Vagina (tissue), 2 donors: ENCODE measurements at regions not wholly inside any gene's neighbourhood (a gene's known extent, or its start where the extent isn't known, plus 50 kb on each side); places are given as distances from the start of the nearest gene placed in this dataset.

ENCODE experiments used
- POLR2A ChIP-seq, 2 donors: fragments of 450-650 bp; IDR thresholded peaks; one replicate each; pipeline ENCODE4 v1.6.1; 2017; ENCODE audit warnings: antibody characterized with exemption in 2 of 2, mild to moderate bottlenecking in 2 of 2, moderate library complexity in 2 of 2
- POLR2AphosphoS5 ChIP-seq, 2 donors: sonication (generic); formaldehyde crosslinking; IDR thresholded peaks; one replicate each; pipeline ENCODE4 v1.9.0; 2017; ENCODE audit warnings: antibody characterized with exemption in 2 of 2, mild to moderate bottlenecking in 2 of 2, low read depth in 1 of 2; ENCODE audit not compliant: insufficient read depth in 1 of 2
- TF ChIP-seq, protein P1 (sequence below), 3 experiments: fragments of 450-650 bp in 2 of 3; fragments of 200-600 bp in 1 of 3; sonication (generic) in 1 of 3; IDR thresholded peaks; one replicate each; pipeline ENCODE4 v1.5.1; 2017 to 2019; ENCODE audit warnings: antibody characterized with exemption in 3 of 3, mild to moderate bottlenecking in 2 of 3, moderate library complexity in 2 of 3

DNA sequence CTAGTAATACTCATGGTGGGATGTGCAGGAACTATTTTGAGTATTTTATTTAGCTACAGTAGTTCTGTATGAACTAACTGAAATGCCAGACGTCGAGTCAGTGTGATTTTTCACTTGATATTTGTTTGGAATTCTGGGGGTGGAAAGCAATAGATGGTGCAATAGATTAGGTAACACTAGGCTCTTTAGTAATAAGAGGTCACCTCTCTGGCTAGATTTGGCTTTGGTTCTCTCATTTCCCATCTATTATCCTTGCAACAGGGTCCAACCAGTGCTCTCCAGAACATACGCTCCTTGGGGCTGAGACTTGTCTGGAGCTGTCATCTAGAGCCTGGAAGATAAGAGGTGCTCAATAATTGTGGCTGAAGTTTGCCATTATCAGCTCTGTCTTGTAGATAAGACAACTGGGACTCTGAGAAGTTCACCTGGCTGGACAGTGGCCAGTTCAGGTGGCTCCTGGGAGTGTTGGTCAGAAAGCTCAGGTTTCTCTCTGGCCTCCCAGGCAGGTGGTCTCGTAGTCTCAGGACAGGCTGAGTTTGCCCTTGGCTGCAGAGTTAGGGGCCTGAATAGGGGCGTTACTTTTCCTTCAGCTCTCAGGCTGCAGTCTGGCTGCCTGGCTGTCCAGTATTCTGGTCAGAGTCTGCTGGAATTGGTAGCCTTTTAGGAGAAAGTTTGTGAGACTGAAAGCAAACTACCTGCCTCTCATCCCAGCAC lies 277.5 kb upstream of the RGMA start:
- TF ChIP-seq POLR2AphosphoS5 (IDR thresholded peaks at IDR 0.05; ENCODE audit: insufficient read depth in 1 of 2, low read depth in 1 of 2) (no peak), POLR2A (IDR thresholded peaks at IDR 0.05) (no peak)
- TF ChIP-seq, protein P1, sequence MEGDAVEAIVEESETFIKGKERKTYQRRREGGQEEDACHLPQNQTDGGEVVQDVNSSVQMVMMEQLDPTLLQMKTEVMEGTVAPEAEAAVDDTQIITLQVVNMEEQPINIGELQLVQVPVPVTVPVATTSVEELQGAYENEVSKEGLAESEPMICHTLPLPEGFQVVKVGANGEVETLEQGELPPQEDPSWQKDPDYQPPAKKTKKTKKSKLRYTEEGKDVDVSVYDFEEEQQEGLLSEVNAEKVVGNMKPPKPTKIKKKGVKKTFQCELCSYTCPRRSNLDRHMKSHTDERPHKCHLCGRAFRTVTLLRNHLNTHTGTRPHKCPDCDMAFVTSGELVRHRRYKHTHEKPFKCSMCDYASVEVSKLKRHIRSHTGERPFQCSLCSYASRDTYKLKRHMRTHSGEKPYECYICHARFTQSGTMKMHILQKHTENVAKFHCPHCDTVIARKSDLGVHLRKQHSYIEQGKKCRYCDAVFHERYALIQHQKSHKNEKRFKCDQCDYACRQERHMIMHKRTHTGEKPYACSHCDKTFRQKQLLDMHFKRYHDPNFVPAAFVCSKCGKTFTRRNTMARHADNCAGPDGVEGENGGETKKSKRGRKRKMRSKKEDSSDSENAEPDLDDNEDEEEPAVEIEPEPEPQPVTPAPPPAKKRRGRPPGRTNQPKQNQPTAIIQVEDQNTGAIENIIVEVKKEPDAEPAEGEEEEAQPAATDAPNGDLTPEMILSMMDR (IDR thresholded peaks at IDR 0.05), result no peak
